Thyroid gland (tissue), 4 donors: ENCODE measurements at regions not wholly inside any gene's neighbourhood (a gene's known extent, or its start where the extent isn't known, plus 50 kb on each side); places are given as distances from the start of the nearest gene placed in this dataset.

Experiments
- POLR2A ChIP-seq, 2 donors: fragments of 450-650 bp; IDR thresholded peaks; one replicate each; pipeline ENCODE4 v1.6.1; 2017; ENCODE audit warnings: antibody characterized with exemption in 2 of 2, mild to moderate bottlenecking in 2 of 2, moderate library complexity in 1 of 2
- TF ChIP-seq, protein P1 (sequence below), 6 experiments: fragments of 200-600 bp in 3 of 6; fragments of 450-650 bp in 3 of 6; sonication (generic) in 3 of 6; IDR thresholded peaks; one replicate each; pipeline ENCODE4 v1.5.1; 2016 to 2019; ENCODE audit warnings: antibody characterized with exemption in 6 of 6, mild to moderate bottlenecking in 2 of 6, inconsistent platforms in 1 of 6, moderate library complexity in 1 of 6

DNA sequence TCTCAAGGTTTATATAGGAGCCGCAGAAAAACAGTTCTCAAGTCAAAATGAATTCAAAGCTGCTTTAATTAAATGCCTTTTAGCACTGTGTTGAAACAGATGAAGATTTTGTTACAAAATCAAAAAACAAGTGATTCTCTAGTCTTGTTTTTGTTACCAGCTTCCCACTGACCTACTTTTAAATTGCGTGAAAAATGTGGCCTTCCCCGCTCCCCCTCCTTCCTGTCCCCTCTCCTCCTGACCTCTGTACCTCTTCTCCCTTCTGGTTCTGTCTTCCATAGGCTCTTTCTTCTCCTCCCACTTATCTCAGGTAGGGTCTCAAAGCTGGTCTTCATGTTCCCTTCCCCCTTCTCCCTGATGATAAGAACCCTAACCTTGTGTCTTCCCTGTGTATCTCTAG, 90.0 kb upstream of the MDM1 start:
- TF ChIP-seq, protein P1, sequence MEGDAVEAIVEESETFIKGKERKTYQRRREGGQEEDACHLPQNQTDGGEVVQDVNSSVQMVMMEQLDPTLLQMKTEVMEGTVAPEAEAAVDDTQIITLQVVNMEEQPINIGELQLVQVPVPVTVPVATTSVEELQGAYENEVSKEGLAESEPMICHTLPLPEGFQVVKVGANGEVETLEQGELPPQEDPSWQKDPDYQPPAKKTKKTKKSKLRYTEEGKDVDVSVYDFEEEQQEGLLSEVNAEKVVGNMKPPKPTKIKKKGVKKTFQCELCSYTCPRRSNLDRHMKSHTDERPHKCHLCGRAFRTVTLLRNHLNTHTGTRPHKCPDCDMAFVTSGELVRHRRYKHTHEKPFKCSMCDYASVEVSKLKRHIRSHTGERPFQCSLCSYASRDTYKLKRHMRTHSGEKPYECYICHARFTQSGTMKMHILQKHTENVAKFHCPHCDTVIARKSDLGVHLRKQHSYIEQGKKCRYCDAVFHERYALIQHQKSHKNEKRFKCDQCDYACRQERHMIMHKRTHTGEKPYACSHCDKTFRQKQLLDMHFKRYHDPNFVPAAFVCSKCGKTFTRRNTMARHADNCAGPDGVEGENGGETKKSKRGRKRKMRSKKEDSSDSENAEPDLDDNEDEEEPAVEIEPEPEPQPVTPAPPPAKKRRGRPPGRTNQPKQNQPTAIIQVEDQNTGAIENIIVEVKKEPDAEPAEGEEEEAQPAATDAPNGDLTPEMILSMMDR (IDR thresholded peaks at IDR 0.05), result no peak
- TF ChIP-seq POLR2A (IDR thresholded peaks at IDR 0.05), result no peak
